GDM1 (cell line): ENCODE measurements at regions not wholly inside any gene's neighbourhood (a gene's known extent, or its start where the extent isn't known, plus 50 kb on each side); places are given as distances from the start of the nearest gene placed in this dataset.

Experiments used
- DNase-seq: peaks from one replicate; lab custom pipeline; 2025; lab: John Stamatoyannopoulos, UW

GRCh38 chr19:30898353-30899103 is 450.7 kb downstream of the TSHZ3 start:
- no peak for DNase-seq

- no peak for DNase-seq
Measured at GRCh38 chr19:30897553-30897952, 451.7 kb downstream of the TSHZ3 start.

- DNase-seq: no peak
Measured at GRCh38 chr19:30897034-30897433, 452.2 kb downstream of the TSHZ3 start.

GRCh38 chr19:30896554-30896953 is 452.7 kb downstream of the TSHZ3 start:
- no peak for DNase-seq

- no peak for DNase-seq
Measured at GRCh38 chr19:30895946-30896345, 453.3 kb downstream of the TSHZ3 start.

GRCh38 chr19:30891051-30891450 is 458.2 kb downstream of the TSHZ3 start:
- no peak for DNase-seq

GRCh38 chr19:30890033-30890432 is 459.2 kb downstream of the TSHZ3 start:
- no peak for DNase-seq

- no peak for DNase-seq
Measured at GRCh38 chr19:30888937-30889336, 460.3 kb downstream of the TSHZ3 start.

GRCh38 chr19:30887042-30887441 is 462.2 kb downstream of the TSHZ3 start:
- no peak for DNase-seq

- DNase-seq: no peak
Measured at GRCh38 chr19:30886222-30886621, 463.0 kb downstream of the TSHZ3 start.

- no peak for DNase-seq
Measured at GRCh38 chr19:30884146-30884812, 465.0 kb downstream of the TSHZ3 start.

- no peak for DNase-seq
Measured at GRCh38 chr19:30883071-30883470, 466.2 kb downstream of the TSHZ3 start.

- DNase-seq: no peak
Measured at GRCh38 chr19:30882411-30883005, 466.7 kb downstream of the TSHZ3 start.

GRCh38 chr19:30881930-30882329 is 467.3 kb downstream of the TSHZ3 start:
- DNase-seq: no peak

- DNase-seq: no peak
Measured at GRCh38 chr19:30881281-30881680, 468.0 kb downstream of the TSHZ3 start.

GRCh38 chr19:30880551-30880950 is 468.7 kb downstream of the TSHZ3 start:
- no peak for DNase-seq

- DNase-seq: no peak
Measured at GRCh38 chr19:30880151-30880550, 469.1 kb downstream of the TSHZ3 start.

- no peak for DNase-seq
Measured at GRCh38 chr19:30879736-30880135, 469.5 kb downstream of the TSHZ3 start.

- no peak for DNase-seq
Measured at GRCh38 chr19:30879225-30879624, 470.0 kb downstream of the TSHZ3 start.

- DNase-seq: no peak
Measured at GRCh38 chr19:30878495-30878894, 470.7 kb downstream of the TSHZ3 start.

GRCh38 chr19:30877661-30878113 is 471.5 kb downstream of the TSHZ3 start:
- no peak for DNase-seq

- DNase-seq: no peak
Measured at GRCh38 chr19:30873691-30874090, 475.5 kb downstream of the TSHZ3 start.

- DNase-seq: no peak
Measured at GRCh38 chr19:30873003-30873402, 476.2 kb downstream of the TSHZ3 start.
